Renal cortical epithelial cell (primary cell): ENCODE measurements at regions not wholly inside any gene's neighbourhood (a gene's known extent, or its start where the extent isn't known, plus 50 kb on each side); places are given as distances from the start of the nearest gene placed in this dataset.
"Not testable (repeated sequence)": the region's sequence is repeated elsewhere in the genome, so short reads cannot be mapped to it uniquely, and the experiment has no call there.

Experiments used
- DNase-seq: peaks from one replicate; pipeline ENCODE4 v3.0.0-alpha.2; 2011; ENCODE audit warnings: low read depth

DNA sequence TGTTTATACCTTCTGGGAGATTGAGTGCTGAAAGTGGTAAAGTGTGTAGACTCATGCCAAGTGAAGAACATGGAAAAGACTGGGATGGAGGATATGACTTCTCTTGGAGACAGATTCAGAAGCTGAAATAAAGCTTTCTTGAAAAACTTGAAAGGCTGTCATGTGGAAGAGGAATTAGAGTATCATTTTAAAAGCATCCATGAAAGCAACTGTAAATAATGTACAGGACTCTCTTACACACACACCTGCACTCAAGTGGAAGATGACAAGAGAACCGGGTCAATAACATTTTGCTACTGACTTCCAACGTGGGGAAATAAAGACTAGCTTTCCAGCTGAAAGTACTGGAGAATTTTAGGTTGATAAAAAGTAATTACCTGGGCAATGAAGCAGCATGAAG lies 658.2 kb downstream of the TDRD15 start:
- DNase-seq, result no peak

DNA sequence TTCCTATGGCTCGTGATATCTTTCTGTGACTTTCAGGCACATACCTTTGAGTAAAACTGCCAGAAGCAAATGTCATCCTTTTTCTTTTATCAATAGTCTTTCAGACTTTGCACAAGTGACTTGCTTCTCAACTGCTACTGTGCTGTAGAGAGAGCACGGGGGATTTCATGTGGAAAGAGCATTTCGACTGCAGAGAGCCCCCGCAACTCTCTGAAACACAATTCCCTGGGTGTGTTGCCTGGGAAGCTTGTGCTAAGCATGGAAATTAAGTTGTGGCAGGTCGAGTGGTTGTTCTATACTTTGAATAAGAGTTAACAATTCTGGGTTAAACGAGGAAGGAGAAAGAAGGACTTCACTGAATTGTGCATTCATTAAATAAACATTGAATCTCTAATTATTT lies 659.1 kb downstream of the TDRD15 start:
- DNase-seq, result no peak

DNA sequence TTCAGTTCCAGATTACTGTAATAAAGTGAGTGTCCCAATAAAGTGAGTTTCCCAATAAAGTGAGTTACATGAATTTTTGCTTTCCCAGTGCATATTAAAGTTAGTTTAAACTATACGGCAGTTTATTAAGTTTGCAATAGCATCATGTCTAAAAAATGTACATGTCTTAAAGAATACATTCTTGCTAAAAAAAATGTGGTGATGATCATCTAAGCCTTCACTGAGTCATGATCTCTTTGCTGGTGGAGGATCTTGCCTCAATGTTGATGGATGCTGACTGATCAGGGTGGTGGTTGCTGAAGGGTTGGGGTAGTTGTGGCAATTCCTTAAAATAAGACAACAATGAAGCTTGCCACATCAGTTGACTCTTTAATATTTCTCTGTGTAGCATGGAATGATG lies 664.2 kb downstream of the TDRD15 start:
- no peak for DNase-seq

- not testable (repeated sequence) for DNase-seq
Measured at GRCh38 chr2:21790311-21790710, 666.5 kb downstream of the TDRD15 start.

- DNase-seq, result no peak
Measured at GRCh38 chr2:21792571-21792970, 668.8 kb downstream of the TDRD15 start.

DNA sequence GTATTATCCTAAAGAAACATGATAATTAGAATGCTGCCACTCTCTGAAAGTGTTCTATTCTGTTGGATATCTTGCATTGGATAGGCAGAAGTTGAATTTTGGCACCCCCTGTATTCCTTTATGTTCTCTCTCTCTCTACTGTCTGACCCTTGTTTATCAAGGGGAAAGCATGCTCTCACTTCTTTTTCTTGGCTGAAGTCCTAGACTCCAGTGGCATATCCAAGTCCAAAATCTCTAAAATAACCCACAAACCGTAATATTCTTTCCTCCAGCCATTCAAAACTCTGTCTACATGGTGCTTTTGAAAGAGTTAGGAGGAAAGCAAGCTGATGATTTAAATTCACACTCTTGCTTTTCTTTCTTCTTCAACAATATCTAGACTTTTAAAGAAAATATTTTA lies 669.7 kb downstream of the TDRD15 start:
- DNase-seq, result no peak

DNA sequence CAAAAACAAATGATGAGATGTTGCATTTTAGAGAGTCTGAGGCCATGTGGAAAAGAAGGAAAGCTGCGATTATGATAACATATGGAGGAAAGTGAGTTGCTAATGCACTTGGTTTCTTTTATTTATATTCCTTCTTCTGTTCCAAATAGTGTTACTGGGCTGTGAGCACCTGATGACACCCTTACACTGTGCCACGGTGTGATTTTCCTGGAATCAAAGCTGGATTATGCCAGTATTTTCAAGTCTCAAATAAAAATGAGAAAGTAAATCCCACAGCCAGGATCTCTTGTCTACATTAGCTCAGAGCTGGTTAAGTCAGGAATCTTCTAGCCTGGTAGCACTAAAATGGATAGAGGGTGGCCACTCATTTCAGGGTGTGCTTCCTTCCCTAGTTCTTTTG lies 670.8 kb downstream of the TDRD15 start:
- no peak for DNase-seq

DNA sequence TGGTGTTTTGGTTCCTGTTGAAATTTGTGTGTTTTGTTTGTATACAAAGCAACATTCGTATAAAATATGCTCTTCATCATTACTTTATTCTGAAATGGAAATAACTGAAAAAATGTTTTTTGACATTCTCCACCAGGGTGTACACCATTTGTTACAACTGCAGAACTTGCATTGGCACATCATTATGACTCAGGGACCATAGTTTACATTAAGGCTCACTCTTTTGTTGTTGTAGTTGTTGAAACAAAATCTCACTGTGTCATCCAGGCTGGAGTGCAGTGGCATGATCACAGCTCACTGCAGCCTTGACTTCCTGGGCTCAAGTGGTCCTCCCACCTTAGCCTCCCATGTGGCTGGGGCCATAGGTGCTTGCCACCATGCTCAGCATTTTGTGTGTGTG lies 676.6 kb downstream of the TDRD15 start:
- no peak for DNase-seq

DNA sequence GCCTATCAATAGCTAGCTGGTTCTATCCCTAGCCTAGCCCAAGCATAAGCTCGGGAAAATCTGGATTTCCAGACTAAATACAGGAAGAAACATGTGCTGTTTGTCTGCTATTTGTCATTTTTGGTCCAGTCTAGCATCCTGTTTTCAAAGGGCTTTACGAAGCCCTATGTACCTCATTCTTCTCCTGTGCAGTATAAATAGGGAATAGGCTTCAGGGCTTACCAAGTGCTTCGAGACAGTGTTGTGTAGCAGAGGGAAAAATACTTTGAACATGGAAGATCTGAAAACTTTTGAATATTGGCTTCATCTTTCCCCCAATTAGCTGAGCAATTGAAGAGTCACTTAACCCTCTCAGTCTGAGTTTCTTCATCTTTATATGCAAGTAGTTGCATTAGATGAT lies 679.8 kb downstream of the TDRD15 start:
- DNase-seq, result no peak

DNA sequence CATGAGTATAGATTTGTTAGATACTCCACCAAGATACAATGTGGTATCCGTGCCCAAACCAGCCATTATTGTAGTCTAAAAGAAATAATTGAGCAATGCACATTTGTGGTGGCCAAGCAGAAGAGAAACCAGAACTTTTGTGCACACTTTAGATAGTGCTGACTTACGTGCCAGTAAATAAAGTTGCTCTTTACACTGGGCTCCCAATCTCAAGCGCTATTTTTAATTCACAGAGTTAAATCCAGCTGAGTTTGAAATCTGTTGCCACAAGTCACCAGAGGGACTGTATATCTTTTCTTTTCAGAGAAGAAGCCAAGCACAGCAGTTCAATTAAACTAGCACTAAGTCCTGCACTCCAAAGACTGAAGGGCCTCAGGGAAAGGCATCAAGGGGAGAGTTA lies 680.4 kb downstream of the TDRD15 start:
- DNase-seq, result no peak

GRCh38 chr2:21811541-21811940 lies 687.8 kb downstream of the TDRD15 start:
- DNase-seq, result no peak

DNA sequence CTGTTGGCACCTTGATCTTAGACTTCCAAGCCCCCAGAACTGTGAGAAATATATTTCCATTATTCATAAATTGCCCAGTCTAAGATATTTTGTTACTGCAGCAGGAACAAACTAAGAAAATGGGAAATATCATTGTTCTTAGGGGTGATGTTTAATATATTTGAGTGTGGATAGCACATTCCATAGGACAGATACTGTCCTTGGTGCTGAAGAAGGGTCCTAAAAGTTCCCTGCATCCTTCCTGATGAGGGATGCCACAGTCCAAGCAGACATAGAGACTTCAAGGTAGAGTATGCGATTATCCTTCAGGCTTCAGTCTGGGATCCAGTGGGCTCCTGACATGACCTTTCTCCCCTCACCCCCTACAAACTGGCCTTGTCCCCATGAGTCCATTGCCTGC lies 689.0 kb downstream of the TDRD15 start:
- no peak for DNase-seq

GRCh38 chr2:21814588-21815149 lies 690.9 kb downstream of the TDRD15 start:
- DNase-seq, result no peak

DNA sequence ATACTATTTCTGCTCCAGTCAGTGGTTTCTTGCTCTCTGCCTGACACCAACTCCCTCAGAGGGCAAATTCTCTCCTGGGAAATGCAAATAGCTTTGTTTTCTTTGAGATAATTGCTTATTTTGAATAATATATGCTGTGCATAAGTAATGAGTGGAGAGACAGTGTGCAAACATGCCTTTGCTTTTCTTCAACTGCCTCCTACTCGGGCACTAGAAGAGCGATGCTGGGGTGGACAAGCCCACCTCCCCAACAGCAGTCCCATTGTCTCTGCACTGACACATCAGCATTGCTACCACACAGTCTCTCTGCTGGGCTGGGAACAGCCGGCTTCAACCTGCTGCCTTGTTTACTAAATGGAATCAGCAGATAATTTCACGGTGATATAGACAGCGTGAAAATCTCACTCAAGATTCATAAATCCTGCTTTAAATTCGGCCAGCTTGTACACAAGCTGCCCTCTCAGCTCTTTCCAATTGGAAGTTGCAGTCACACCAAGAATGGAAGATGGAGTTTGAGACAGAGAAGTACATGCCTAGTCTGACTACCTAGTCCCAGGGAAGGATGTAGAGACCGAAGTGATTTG lies 694.5 kb downstream of the TDRD15 start:
- DNase-seq, result no peak

DNA sequence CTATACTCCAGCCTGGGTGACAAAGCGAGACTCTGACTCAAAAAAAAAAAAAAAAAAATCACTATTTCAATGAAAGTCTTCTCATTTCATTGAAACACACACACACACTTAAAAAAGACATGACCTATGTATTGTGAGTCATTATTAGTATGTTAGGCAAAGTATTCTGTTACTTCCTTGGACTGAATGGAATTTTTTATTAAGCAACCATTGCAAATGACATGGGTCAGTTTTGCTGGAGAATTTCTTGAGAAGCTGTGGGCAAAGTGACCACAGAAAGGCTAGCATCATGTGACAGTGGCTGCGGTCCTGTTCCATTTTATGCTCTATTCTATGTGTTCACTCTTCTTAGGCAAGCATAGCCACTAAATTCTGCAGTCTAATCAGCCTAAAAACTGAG lies 695.7 kb downstream of the TDRD15 start:
- DNase-seq, result peak; percentile 16

DNA sequence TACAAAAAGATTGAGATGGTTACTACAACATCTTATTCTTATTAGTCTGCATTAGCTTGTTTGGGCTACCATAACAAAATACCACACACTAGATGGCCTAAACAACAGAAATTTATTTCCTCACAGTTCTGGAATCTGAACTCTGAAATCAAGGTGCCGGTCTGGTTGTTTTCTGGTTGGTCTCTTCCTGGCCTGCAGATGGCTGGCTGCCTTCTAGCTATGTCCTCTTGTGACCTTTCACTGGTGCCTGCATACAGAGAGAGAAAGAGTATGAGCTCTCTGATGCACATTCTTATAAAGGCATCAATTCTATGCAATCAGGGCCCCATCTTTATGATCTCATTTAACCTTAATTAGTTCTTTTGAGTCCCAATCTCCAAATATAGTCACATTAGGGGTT lies 696.5 kb downstream of the TDRD15 start:
- peak; percentile 1 for DNase-seq

DNA sequence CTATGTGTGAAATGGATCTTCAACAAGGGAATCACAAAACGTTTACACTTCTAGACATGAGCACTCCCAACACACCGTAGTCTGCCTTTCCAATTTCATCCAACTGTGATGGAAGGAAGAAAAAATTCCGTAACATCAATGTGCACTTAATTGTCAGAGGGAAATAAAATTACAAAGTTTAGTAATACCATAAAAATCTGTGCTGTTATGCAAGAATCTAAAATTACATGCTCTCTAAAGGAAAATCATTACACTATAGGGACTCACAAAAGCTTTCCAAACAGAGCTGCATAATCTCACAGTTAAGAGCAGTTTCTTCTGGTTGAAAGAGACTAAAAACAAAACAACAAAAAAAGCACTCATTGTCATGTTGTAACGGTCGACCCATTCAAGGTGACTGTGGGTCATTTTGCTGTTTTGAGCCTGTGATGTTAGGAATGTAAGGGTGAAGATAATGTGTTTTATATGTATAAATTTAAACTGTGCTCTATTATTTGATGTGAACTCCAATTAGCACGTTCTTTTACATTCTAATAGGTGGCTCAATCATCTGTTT lies 698.0 kb downstream of the TDRD15 start:
- DNase-seq, result no peak

- no peak for DNase-seq
Measured at GRCh38 chr2:21822505-21822904, 698.7 kb downstream of the TDRD15 start.

DNA sequence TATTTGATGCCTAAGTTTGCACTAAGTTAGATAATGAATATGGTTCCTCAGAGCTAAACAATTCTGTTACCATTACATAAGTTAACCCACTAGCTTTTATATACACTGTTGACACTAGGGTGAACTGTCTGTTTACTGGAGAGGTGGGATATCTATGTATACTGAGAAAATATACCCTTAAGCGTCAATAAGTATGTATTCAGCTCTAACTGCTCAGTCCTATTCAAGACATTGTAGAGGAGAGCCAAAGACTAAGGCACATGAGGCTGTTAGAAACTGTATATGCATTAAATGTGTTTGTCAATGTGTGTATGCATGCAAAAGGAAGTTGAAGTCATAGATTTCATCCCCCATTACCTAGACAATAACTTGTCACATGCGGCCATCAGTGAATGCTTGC lies 710.0 kb downstream of the TDRD15 start:
- DNase-seq, result no peak

DNA sequence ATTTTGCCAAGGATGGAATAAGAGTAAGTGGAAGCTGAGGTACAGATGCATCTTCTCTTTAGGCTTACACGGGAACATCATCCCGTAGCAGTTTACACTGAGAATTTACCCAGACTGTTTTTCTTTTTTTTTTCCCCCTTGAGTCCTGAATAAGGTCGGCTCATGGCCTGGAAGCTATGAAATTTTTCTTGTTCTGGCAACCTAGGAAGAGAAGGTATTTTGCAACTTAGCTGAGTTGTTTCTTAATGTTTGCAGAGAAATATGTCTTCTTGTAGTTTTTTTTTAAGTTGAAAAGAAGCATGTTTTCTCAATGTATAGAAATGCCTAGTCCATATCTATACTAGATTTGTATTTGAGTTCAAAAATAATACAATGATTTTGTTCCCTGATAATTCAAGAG lies 712.5 kb downstream of the TDRD15 start:
- DNase-seq, result no peak

DNA sequence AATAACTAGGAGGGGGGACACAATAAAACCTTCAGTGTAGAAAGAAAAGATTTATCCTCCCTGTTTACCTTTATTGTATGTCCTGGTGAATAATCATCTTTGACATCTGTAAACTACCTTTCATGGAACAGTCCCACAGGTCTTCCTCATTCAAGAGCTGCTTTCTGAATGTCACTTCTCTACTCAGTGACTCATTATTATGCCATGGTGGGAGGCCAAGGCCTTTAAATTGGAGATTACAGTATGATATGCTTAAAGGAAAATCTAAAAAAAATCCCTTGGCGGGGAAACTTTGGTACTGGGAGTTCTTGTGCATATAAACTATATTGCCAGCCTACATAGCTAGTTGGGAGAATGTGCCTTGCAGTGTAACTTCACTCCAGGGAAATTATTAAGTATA lies 713.0 kb downstream of the TDRD15 start:
- DNase-seq, result peak; percentile 3

DNA sequence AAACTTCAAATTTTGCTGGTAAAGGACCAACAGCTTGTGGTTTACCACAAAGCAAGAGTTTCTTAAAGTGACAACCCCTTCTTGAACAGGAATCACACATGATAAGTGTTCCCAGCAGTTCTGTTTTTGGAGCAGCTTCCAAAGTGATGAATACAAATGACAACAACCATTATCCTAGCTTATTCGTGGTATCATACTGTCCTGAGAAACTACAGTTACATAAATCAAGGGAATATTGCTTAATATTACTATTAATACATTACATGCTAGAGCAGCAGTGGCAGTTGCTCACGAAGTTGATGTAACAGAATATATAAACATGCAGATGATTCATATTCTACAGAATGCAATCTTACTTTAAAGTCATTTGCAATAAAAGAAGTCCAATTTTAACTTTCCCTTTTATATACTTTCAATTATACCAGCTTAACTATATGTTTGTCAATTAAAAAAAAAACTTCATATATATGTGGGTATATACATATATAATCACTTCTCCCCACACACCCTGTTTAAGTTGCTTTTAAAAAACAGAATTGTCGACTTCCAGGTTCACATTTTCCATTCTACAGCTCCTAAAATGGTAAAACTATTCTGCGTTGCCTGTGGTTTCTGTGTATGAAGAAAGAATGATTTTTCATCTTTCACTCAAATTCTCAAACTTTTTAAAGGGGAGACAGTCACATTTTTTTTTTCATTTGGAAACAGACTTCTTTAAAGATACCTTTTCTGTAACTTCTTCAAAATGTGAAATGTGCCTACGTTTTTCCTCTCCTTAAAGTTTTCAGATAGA lies 713.6 kb downstream of the TDRD15 start:
- peak; percentile 23 for DNase-seq

DNA sequence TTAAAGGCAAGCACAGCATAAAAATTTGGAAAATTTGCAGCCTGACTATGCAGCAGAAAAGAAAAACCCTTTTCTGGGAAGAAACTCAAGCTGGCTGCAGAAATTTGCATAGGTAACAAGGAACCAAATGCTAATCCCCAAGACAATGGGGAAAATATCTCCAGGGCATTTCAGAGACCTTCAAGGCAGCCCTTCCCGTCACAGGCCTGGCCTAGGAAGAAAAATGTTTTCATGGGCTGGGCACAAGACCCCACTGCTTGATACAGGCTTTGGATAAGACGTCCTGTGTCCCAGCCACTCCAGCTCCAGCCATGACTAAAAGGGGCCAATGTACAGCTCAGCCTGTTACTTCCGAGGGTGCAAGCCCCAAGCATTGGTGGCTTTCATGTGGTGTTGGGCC lies 717.6 kb downstream of the TDRD15 start:
- DNase-seq, result no peak
